ENCODE measurements at regions not wholly inside any gene's neighbourhood (a gene's known extent, or its start where the extent isn't known, plus 50 kb on each side); places are given as distances from the start of the nearest gene placed in this dataset.
A peak's percentile ranks its signal among the peaks of the same experiment; 100 is the strongest.

DNA sequence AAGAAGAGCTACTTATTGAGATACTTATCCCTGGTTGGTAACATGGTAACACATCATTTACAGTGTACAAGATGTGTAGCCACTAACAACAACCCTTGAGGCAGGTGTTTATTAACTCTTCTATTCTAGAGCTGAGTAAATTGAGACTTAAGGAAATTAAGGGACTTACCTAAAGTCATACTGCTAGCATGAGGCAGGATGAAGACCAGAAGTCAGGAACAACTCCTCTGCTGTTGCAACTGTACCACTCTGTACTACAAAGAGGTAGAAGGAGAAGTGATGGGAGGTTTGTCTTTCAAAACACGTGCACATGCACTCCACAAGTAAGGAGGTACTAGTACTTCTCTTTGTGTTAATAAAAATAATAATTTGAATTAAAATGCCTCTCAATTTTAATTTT is 79.9 kb downstream of the LLPH start:
- ATAC-seq: no peak
- TF ChIP-seq ZFP3 (CRISPR knock-in tag; IDR thresholded peaks at IDR 0.05): no peak
- TF ChIP-seq, protein P1, sequence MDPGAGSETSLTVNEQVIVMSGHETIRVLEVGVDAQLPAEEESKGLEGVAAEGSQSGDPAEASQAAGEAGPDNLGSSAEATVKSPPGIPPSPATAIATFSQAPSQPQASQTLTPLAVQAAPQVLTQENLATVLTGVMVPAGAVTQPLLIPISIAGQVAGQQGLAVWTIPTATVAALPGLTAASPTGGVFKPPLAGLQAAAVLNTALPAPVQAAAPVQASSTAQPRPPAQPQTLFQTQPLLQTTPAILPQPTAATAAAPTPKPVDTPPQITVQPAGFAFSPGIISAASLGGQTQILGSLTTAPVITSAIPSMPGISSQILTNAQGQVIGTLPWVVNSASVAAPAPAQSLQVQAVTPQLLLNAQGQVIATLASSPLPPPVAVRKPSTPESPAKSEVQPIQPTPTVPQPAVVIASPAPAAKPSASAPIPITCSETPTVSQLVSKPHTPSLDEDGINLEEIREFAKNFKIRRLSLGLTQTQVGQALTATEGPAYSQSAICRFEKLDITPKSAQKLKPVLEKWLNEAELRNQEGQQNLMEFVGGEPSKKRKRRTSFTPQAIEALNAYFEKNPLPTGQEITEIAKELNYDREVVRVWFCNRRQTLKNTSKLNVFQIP (CRISPR knock-in tag; IDR thresholded peaks at IDR 0.05; ENCODE audit: borderline replicate concordance, low read depth): no peak
- TF ChIP-seq ZNF8 (CRISPR knock-in tag; IDR thresholded peaks at IDR 0.05): no peak
- no peak for TF ChIP-seq OSR1 (CRISPR knock-in tag; IDR thresholded peaks at IDR 0.05)
- TF ChIP-seq ESRRG (CRISPR knock-in tag; IDR thresholded peaks at IDR 0.05): no peak
- TF ChIP-seq, protein P2, sequence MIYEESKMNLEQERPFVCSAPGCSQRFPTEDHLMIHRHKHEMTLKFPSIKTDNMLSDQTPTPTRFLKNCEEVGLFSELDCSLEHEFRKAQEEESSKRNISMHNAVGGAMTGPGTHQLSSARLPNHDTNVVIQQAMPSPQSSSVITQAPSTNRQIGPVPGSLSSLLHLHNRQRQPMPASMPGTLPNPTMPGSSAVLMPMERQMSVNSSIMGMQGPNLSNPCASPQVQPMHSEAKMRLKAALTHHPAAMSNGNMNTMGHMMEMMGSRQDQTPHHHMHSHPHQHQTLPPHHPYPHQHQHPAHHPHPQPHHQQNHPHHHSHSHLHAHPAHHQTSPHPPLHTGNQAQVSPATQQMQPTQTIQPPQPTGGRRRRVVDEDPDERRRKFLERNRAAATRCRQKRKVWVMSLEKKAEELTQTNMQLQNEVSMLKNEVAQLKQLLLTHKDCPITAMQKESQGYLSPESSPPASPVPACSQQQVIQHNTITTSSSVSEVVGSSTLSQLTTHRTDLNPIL (CRISPR knock-in tag; IDR thresholded peaks at IDR 0.05; ENCODE audit: low read depth): no peak
- no peak for TF ChIP-seq CSDC2 (CRISPR knock-in tag; IDR thresholded peaks at IDR 0.05)
- TF ChIP-seq GLIS3 (CRISPR knock-in tag; IDR thresholded peaks at IDR 0.05): no peak
- no peak for TF ChIP-seq ISL1 (CRISPR knock-in tag; IDR thresholded peaks at IDR 0.05)
- no peak for TF ChIP-seq ZC3H10 (CRISPR knock-in tag; IDR thresholded peaks at IDR 0.05)
- no peak for TF ChIP-seq ARNTL (CRISPR knock-in tag; IDR thresholded peaks at IDR 0.05; ENCODE audit: borderline replicate concordance, low read depth)
- TF ChIP-seq ZNF565 (CRISPR knock-in tag; conservative IDR thresholded peaks at IDR 0.05; ENCODE audit: low read depth): no peak

GRCh38 chr12:66050283-66050576 is 80.3 kb downstream of the LLPH start:
- no peak for TF ChIP-seq ARNTL (CRISPR knock-in tag; IDR thresholded peaks at IDR 0.05; ENCODE audit: borderline replicate concordance, low read depth)
- TF ChIP-seq PATZ1 (CRISPR knock-in tag; IDR thresholded peaks at IDR 0.05; ENCODE audit: borderline replicate concordance): no peak
- no peak for TF ChIP-seq CSDC2 (CRISPR knock-in tag; IDR thresholded peaks at IDR 0.05)
- TF ChIP-seq GLIS3 (CRISPR knock-in tag; IDR thresholded peaks at IDR 0.05): no peak
- TF ChIP-seq ZNF8 (CRISPR knock-in tag; IDR thresholded peaks at IDR 0.05): no peak
- TF ChIP-seq TOX (CRISPR knock-in tag; IDR thresholded peaks at IDR 0.05; ENCODE audit: borderline replicate concordance): no peak
- ATAC-seq: no peak

- no peak for TF ChIP-seq ZC3H10 (CRISPR knock-in tag; IDR thresholded peaks at IDR 0.05)
- TF ChIP-seq CSDC2 (CRISPR knock-in tag; IDR thresholded peaks at IDR 0.05): no peak
- TF ChIP-seq, protein P3, sequence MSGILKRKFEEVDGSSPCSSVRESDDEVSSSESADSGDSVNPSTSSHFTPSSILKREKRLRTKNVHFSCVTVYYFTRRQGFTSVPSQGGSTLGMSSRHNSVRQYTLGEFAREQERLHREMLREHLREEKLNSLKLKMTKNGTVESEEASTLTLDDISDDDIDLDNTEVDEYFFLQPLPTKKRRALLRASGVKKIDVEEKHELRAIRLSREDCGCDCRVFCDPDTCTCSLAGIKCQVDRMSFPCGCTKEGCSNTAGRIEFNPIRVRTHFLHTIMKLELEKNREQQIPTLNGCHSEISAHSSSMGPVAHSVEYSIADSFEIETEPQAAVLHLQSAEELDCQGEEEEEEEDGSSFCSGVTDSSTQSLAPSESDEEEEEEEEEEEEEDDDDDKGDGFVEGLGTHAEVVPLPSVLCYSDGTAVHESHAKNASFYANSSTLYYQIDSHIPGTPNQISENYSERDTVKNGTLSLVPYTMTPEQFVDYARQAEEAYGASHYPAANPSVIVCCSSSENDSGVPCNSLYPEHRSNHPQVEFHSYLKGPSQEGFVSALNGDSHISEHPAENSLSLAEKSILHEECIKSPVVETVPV (CRISPR knock-in tag; IDR thresholded peaks at IDR 0.05): no peak
- TF ChIP-seq, protein P1 (CRISPR knock-in tag; IDR thresholded peaks at IDR 0.05; ENCODE audit: borderline replicate concordance, low read depth): no peak
- no peak for TF ChIP-seq TCF4 (CRISPR knock-in tag; IDR thresholded peaks at IDR 0.05; ENCODE audit: borderline replicate concordance)
- TF ChIP-seq ISL1 (CRISPR knock-in tag; IDR thresholded peaks at IDR 0.05): no peak
- no peak for TF ChIP-seq OSR1 (CRISPR knock-in tag; IDR thresholded peaks at IDR 0.05)
- TF ChIP-seq GLIS3 (CRISPR knock-in tag; IDR thresholded peaks at IDR 0.05): no peak
- TF ChIP-seq ARNTL (CRISPR knock-in tag; IDR thresholded peaks at IDR 0.05; ENCODE audit: borderline replicate concordance, low read depth): no peak
Observed at GRCh38 chr12:66049538-66050282, 80.8 kb downstream of the LLPH start.

DNA sequence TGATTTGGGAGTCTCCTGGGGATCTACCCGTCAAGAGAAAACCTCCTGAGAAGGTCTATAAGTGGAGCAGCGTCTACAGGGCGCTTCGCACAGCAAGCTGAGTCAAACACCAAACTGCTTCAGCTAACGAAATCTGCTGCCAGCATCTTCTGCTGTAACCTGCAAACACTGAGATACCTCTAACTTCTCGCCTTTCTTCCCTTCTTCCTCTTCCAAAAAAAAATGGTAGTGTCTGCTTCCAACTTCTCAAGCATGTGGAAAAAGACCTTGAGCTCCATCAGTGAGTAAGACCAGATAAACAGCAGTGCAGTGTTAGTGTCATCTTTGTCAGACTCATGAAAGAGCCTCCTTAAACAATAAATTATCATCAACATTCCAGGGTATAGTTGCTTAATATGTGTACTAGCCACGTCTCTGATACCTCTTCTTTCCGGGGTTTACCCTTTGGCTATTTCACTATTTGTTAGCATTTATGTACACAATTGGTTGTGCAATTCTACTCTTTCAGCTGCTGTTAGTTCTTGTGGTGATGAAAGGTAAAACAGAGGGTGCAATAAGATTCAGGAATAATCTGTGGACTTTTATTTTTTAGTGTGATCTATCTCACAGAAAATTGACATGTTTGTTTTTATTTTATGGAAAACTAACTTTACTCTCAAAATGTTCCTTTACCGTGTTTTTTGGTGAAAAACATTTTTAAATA is 81.6 kb downstream of the LLPH start:
- peak; percentile 10 for ATAC-seq

More at GRCh38 chr12:66049538-66050282, 80.8 kb downstream of the LLPH start:
- ATAC-seq: no peak

More for the DNA sequence above, 81.6 kb downstream of the LLPH start:
- TF ChIP-seq PPARA (CRISPR knock-in tag; IDR thresholded peaks at IDR 0.05; ENCODE audit: borderline replicate concordance) (no peak), ESRRG (CRISPR knock-in tag; IDR thresholded peaks at IDR 0.05) (no peak), ZFP30 (CRISPR knock-in tag; IDR thresholded peaks at IDR 0.05) (no peak), ISL1 (CRISPR knock-in tag; IDR thresholded peaks at IDR 0.05) (no peak), ZNF565 (CRISPR knock-in tag; conservative IDR thresholded peaks at IDR 0.05; ENCODE audit: low read depth) (no peak), CSDC2 (CRISPR knock-in tag; IDR thresholded peaks at IDR 0.05) (no peak), OSR1 (CRISPR knock-in tag; IDR thresholded peaks at IDR 0.05) (no peak)
- TF ChIP-seq, protein P2 (CRISPR knock-in tag; IDR thresholded peaks at IDR 0.05; ENCODE audit: low read depth): no peak

All from SK-N-SH treated with all-trans-retinoic acid at 6 μM for 48 hours (cell line).